Lung (tissue), 12 donors: ENCODE measurements at regions not wholly inside any gene's neighbourhood (a gene's known extent, or its start where the extent isn't known, plus 50 kb on each side); places are given as distances from the start of the nearest gene placed in this dataset. TPM values are rescaled to one million over a fixed set of nuclear protein-coding genes. Genes with fewer than 3 reads are reported as not detected.

Experiments
- ATAC-seq: fragments of 200-7000 bp; cut with Tn5 transposase; one replicate; pipeline ENCODE4 v1.9.1; 2020; ENCODE audit warnings: moderate number of reproducible peaks; ENCODE audit not compliant: insufficient read depth, low FRiP score
- DNase-seq, 3 donors: peaks; one replicate each; pipeline ENCODE4 v3.0.0-alpha.2; 2013 to 2017
- H3K27ac ChIP-seq, 2 donors: one replicate each; pipeline ENCODE4 v1.5.1; 2013; ENCODE audit warnings: mild to moderate bottlenecking in 2 of 2, moderate library complexity in 2 of 2, control low read depth in 1 of 2, inconsistent platforms in 1 of 2, low read depth in 1 of 2, low read length in 1 of 2
- H3K27me3 ChIP-seq, 3 donors: one replicate each; pipeline ENCODE4 v1.5.1; 2013; ENCODE audit warnings: low read length in 2 of 3; ENCODE audit not compliant: control insufficient read depth in 3 of 3, insufficient read depth in 3 of 3
- H3K36me3 ChIP-seq, 4 donors: one replicate each; pipeline ENCODE4 v1.5.1; 2013; ENCODE audit warnings: low read length in 4 of 4, mild to moderate bottlenecking in 1 of 4, moderate library complexity in 1 of 4; ENCODE audit not compliant: control insufficient read depth in 4 of 4, insufficient read depth in 4 of 4
- H3K4me1 ChIP-seq, 5 donors: one replicate each; pipeline ENCODE4 v1.5.1; 2013; ENCODE audit warnings: low read length in 5 of 5, mild to moderate bottlenecking in 2 of 5, moderate library complexity in 1 of 5; ENCODE audit not compliant: control insufficient read depth in 5 of 5, insufficient read depth in 5 of 5
- H3K4me3 ChIP-seq: one replicate; pipeline ENCODE4 v1.5.1; 2013; ENCODE audit warnings: mild to moderate bottlenecking, control low read depth, moderate library complexity
- H3K9ac ChIP-seq, 2 donors: one replicate each; pipeline ENCODE4 v1.5.1; 2013; ENCODE audit warnings: low read length in 2 of 2, control low read depth in 1 of 2; ENCODE audit not compliant: insufficient read depth in 1 of 2
- H3K9me3 ChIP-seq, 4 donors: one replicate each; pipeline ENCODE4 v1.5.1; 2013; ENCODE audit warnings: low read length in 3 of 4, mild to moderate bottlenecking in 1 of 4, moderate library complexity in 1 of 4; ENCODE audit not compliant: control insufficient read depth in 4 of 4, insufficient read depth in 3 of 4
- CTCF ChIP-seq: IDR thresholded peaks from 2 replicates; pipeline ENCODE4 v1.5.1; 2012; ENCODE audit warnings: mild to moderate bottlenecking; ENCODE audit errors: control extremely low read depth, extremely low read depth
- WGBS, 2 donors: extraction: QIAGEN DNeasy Blood & Tissue Kit; methylation state at CpG; one replicate each; pipeline ENCODE4 v1.1.7; 2013; 5-methylcytosine and 5-hydroxymethylcytosine counted together
- small RNA-seq: library from RNA; depleted of rRNA; stranded (forward); fragments of <200 nt; gene quantifications from one replicate; pipeline ENCODE3, GENCODE V24; 2014; ENCODE audit warnings: low replicate concordance
- donor health status: control.
- donor health status: control.
- donor health status: Bipolar disorder and iron deficiency.
- donor health status: healthy.
- donor health status: DM: yes; HTN: yes; CAD: no.

GRCh38 chr1:101748077-101748476 is 248.6 kb downstream of the OLFM3 start:
- Histone ChIP-seq H3K27ac (no peak overlapping the region), H3K36me3 (no peaks in the 10 kb centered on the region), H3K9me3 (no peaks in the 10 kb centered on the region), H3K4me1 (peaks cover 0 to 14% (median 0%) of the 10 kb centered on the region in 5 donors), H3K4me3 (no peak overlapping the region), H3K27me3 (peaks cover 0 to 10% (median 3%) of the 10 kb centered on the region in 3 donors), H3K9ac (no peak overlapping the region)
- TF ChIP-seq CTCF, result no peak
- ATAC-seq (no peak), DNase-seq (no peak)
- 58 to 70% methylated on average over 2 of the region's 2 CpGs for WGBS, 2 donors

Small RNAs in the stretch of these regions (small RNA-seq; reads per million reads assigned to genes)
- gene RNU6-965P, result not detected
